CD4-positive, alpha-beta T cell (primary cell): ENCODE measurements at regions not wholly inside any gene's neighbourhood (a gene's known extent, or its start where the extent isn't known, plus 50 kb on each side); places are given as distances from the start of the nearest gene placed in this dataset.

ENCODE experiments used
- ATAC-seq: fragments of 200-7000 bp; cut with Tn5 transposase; one replicate; pipeline ENCODE4 v1.10.0; 2022; ENCODE audit warnings: mild to moderate bottlenecking; ENCODE audit not compliant: poor library complexity
- CTCF ChIA-PET: fragments of 350-600 bp; sonication (Branson Sonifier 250); formaldehyde crosslinking; loops from one replicate; lab custom pipeline; 2021; ENCODE audit warnings: antibody characterized with exemption, inconsistent platforms; lab: Charles Lee
- POLR2A ChIA-PET: fragments of 350-600 bp; sonication (Branson Sonifier 250); formaldehyde crosslinking; loops from one replicate; lab custom pipeline; 2021; ENCODE audit warnings: antibody characterized with exemption, inconsistent platforms; lab: Charles Lee
- DNase-seq, 14 experiments: peaks; one replicate each; pipeline ENCODE4 v3.0.0-alpha.2; 2013 to 2020; ENCODE audit warnings: mixed read lengths in 2 of 14
- H3K27ac ChIP-seq, 2 donors: one replicate each; pipeline versions ENCODE4 v1.5.1 to v1.7.0; 2013; ENCODE audit warnings: low read length in 2 of 2, low read depth in 1 of 2, mild to moderate bottlenecking in 1 of 2
- H3K27me3 ChIP-seq, 2 experiments: 1 replicate in 1 of 2; 2 replicates in 1 of 2; pipeline versions ENCODE4 v1.6.1 to v1.7.0; 2013; ENCODE audit warnings: low read length in 2 of 2, control low read depth in 1 of 2, mild to moderate bottlenecking in 1 of 2, moderate library complexity in 1 of 2; ENCODE audit not compliant: insufficient read depth in 2 of 2, control insufficient read depth in 1 of 2
- H3K36me3 ChIP-seq: one replicate; pipeline ENCODE4 v1.6.1; 2013; ENCODE audit warnings: low read length, control low read depth; ENCODE audit not compliant: insufficient read depth
- H3K4me1 ChIP-seq: one replicate; pipeline ENCODE4 v1.6.1; 2013; ENCODE audit warnings: low read length, control low read depth; ENCODE audit not compliant: insufficient read depth
- H3K4me3 ChIP-seq: one replicate; pipeline ENCODE4 v1.5.1; 2013; ENCODE audit warnings: mild to moderate bottlenecking, low read length, moderate library complexity
- H3K9me3 ChIP-seq, 2 experiments: 1 replicate in 1 of 2; 2 replicates in 1 of 2; pipeline versions ENCODE4 v1.6.1 to v1.7.0; 2013; ENCODE audit warnings: low read length in 2 of 2, mild to moderate bottlenecking in 2 of 2, control low read depth in 1 of 2, moderate library complexity in 1 of 2; ENCODE audit not compliant: control insufficient read depth in 1 of 2, insufficient read depth in 1 of 2
- H3K27ac Mint-ChIP-seq: one replicate; pipeline ENCODE4 v1.8.0; 2020; ENCODE audit warnings: mixed read lengths
- H3K27me3 Mint-ChIP-seq: one replicate; pipeline ENCODE4 v1.8.0; 2021; ENCODE audit warnings: mixed read lengths
- H3K36me3 Mint-ChIP-seq: one replicate; pipeline ENCODE4 v1.8.0; 2021; ENCODE audit warnings: low read depth, mixed read lengths
- H3K4me1 Mint-ChIP-seq: one replicate; pipeline ENCODE4 v1.8.0; 2021; ENCODE audit warnings: low read depth, mixed read lengths
- H3K4me3 Mint-ChIP-seq: one replicate; pipeline ENCODE4 v1.8.0; 2020; ENCODE audit warnings: mild to moderate bottlenecking, mixed read lengths
- H3K9me3 Mint-ChIP-seq: one replicate; pipeline ENCODE4 v1.8.0; 2020; ENCODE audit warnings: mixed read lengths
- intact Hi-C, 2 experiments: fragments of 100-400 bp; cut with DNase I in 1 of 2; cut with micrococcal nuclease in 1 of 2; formaldehyde crosslinking; loops; one replicate each; pipeline versions ENCODE4 v1.15.1 to v1.9.0; 2023 to 2025; cut with DNase I, micrococcal nuclease
- TF ChIP-seq, protein P1 (sequence below): fragments of 200-600 bp; IDR thresholded peaks from one replicate; pipeline ENCODE4 v1.8.0; 2022; ENCODE audit warnings: antibody characterized with exemption, mild to moderate bottlenecking

GRCh38 chr18:71827301-71827700 lies 716.8 kb downstream of the CBLN2 start:
- DNase-seq (no peak), ATAC-seq (no peak)
- Histone ChIP-seq H3K4me3 (no peak overlapping the region), H3K36me3 (no peaks in the 10 kb centered on the region), H3K27ac (no peak overlapping the region), H3K27me3 (no peaks in the 10 kb centered on the region), H3K4me1 (no peaks in the 10 kb centered on the region), H3K9me3 (no peaks in the 10 kb centered on the region)
- no peak overlapping the region for H3K4me3 Mint-ChIP-seq
- CTCF ChIA-PET = no interaction called here
- intact Hi-C loops = no loop called here
- TF ChIP-seq, protein P1, sequence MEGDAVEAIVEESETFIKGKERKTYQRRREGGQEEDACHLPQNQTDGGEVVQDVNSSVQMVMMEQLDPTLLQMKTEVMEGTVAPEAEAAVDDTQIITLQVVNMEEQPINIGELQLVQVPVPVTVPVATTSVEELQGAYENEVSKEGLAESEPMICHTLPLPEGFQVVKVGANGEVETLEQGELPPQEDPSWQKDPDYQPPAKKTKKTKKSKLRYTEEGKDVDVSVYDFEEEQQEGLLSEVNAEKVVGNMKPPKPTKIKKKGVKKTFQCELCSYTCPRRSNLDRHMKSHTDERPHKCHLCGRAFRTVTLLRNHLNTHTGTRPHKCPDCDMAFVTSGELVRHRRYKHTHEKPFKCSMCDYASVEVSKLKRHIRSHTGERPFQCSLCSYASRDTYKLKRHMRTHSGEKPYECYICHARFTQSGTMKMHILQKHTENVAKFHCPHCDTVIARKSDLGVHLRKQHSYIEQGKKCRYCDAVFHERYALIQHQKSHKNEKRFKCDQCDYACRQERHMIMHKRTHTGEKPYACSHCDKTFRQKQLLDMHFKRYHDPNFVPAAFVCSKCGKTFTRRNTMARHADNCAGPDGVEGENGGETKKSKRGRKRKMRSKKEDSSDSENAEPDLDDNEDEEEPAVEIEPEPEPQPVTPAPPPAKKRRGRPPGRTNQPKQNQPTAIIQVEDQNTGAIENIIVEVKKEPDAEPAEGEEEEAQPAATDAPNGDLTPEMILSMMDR = no peak
- no peaks in the 10 kb centered on the region for H3K9me3 Mint-ChIP-seq
- no peak overlapping the region for H3K27ac Mint-ChIP-seq
- no peaks in the 10 kb centered on the region for H3K36me3 Mint-ChIP-seq
- no peaks in the 10 kb centered on the region for H3K4me1 Mint-ChIP-seq
- POLR2A ChIA-PET = no interaction called here
- H3K27me3 Mint-ChIP-seq = no peaks in the 10 kb centered on the region

DNA sequence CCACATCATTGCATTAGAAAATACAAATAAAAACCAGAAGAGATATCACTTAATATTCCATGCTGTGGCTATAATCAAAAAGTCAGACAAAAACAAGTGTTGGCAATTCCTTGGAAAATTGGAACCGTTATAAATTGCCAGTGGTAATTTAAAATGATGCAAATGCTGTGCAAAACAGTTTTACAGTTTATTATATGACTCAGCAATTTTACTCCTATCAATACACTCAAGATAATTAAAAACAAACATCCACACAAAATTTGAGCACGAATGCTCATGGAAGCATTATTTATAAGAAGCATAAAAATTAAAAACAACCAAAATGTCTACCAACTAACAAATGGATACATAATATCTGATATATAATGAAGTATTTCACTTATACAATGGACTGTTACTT lies 728.8 kb downstream of the CBLN2 start:
- Mint-ChIP-seq H3K9me3 (peaks cover 2% of the 10 kb centered on the region), H3K36me3 (no peaks in the 10 kb centered on the region), H3K4me1 (no peaks in the 10 kb centered on the region), H3K4me3 (no peak overlapping the region), H3K27me3 (no peaks in the 10 kb centered on the region), H3K27ac (no peak overlapping the region)
- Histone ChIP-seq H3K36me3 (no peaks in the 10 kb centered on the region), H3K9me3 (no peaks in the 10 kb centered on the region), H3K27ac (no peak overlapping the region), H3K27me3 (no peaks in the 10 kb centered on the region), H3K4me3 (no peak overlapping the region), H3K4me1 (no peaks in the 10 kb centered on the region)
- TF ChIP-seq, protein P1 = no peak
- ChIA-PET CTCF (no interaction called here), POLR2A (no interaction called here)
- ATAC-seq (no peak), DNase-seq (no peak)
- intact Hi-C loops = no loop called here

GRCh38 chr18:71809711-71810110 lies 734.4 kb downstream of the CBLN2 start:
- Histone ChIP-seq H3K4me1 (no peaks in the 10 kb centered on the region), H3K27ac (no peak overlapping the region), H3K36me3 (no peaks in the 10 kb centered on the region), H3K4me3 (no peak overlapping the region), H3K27me3 (no peaks in the 10 kb centered on the region), H3K9me3 (peaks cover 0 to 6% of the 10 kb centered on the region in 2 experiments)
- Mint-ChIP-seq H3K9me3 (peaks cover 4% of the 10 kb centered on the region), H3K4me1 (no peaks in the 10 kb centered on the region), H3K36me3 (no peaks in the 10 kb centered on the region), H3K4me3 (no peak overlapping the region), H3K27me3 (no peaks in the 10 kb centered on the region), H3K27ac (no peak overlapping the region)
- ChIA-PET CTCF (no interaction called here), POLR2A (no interaction called here)
- DNase-seq = no peak
- no peak for ATAC-seq
- TF ChIP-seq, protein P1 = no peak
- intact Hi-C loops = no loop called here
